GM23338 (cell line): ENCODE measurements at regions not wholly inside any gene's neighbourhood (a gene's known extent, or its start where the extent isn't known, plus 50 kb on each side); places are given as distances from the start of the nearest gene placed in this dataset.

Source experiments
- ATAC-seq: fragments of 200-7000 bp; cut with Tn5 transposase; 3 replicates; pipeline ENCODE4 v1.9.1; 2020
- DNase-seq: peaks from one replicate; pipeline ENCODE4 v3.0.0-alpha.2; 2015; ENCODE audit warnings: low spot score
- H2AFZ ChIP-seq: fragments of 200-600 bp; sonication (generic); 2 replicates; pipeline ENCODE4 v1.8.0; 2016; ENCODE audit warnings: antibody characterized with exemption, mild to moderate bottlenecking, moderate library complexity
- H3F3A ChIP-seq: fragments of 200-600 bp; sonication (generic); replicated peaks from 2 replicates; pipeline ENCODE4 v1.8.0; 2017; ENCODE audit warnings: antibody characterized with exemption, mixed run types, low read depth
- H3K27ac ChIP-seq: fragments of 200-600 bp; sonication (generic); 2 replicates; pipeline ENCODE4 v1.6.1; 2016; ENCODE audit warnings: low read depth
- H3K27me3 ChIP-seq: fragments of 200-600 bp; sonication (generic); 2 replicates; pipeline ENCODE4 v1.8.0; 2016; ENCODE audit warnings: mild to moderate bottlenecking, mixed run types, moderate library complexity; ENCODE audit not compliant: insufficient read depth
- H3K36me3 ChIP-seq: fragments of 200-600 bp; sonication (generic); 2 replicates; pipeline ENCODE4 v1.8.0; 2016; ENCODE audit warnings: mild to moderate bottlenecking; ENCODE audit not compliant: insufficient read depth
- H3K4me1 ChIP-seq: fragments of 200-600 bp; sonication (generic); 2 replicates; pipeline ENCODE4 v1.8.0; 2016; ENCODE audit warnings: mild to moderate bottlenecking, moderate library complexity; ENCODE audit not compliant: insufficient read depth
- H3K4me2 ChIP-seq: fragments of 200-600 bp; sonication (generic); 2 replicates; pipeline ENCODE4 v1.7.1; 2017; ENCODE audit warnings: mixed run types
- H3K4me3 ChIP-seq: fragments of 200-600 bp; sonication (generic); 2 replicates; pipeline ENCODE4 v1.6.1; 2016; ENCODE audit warnings: mixed run types
- H3K79me2 ChIP-seq: fragments of 200-600 bp; sonication (generic); replicated peaks from 2 replicates; pipeline ENCODE4 v1.8.0; 2017; ENCODE audit warnings: mild to moderate bottlenecking; ENCODE audit not compliant: insufficient read depth
- H3K9me2 ChIP-seq: fragments of 200-600 bp; sonication (generic); 2 replicates; pipeline ENCODE4 v1.8.0; 2017; ENCODE audit not compliant: insufficient read depth
- H4K20me1 ChIP-seq: fragments of 200-600 bp; sonication (generic); replicated peaks from 2 replicates; pipeline ENCODE4 v1.8.0; 2017; ENCODE audit warnings: mild to moderate bottlenecking; ENCODE audit not compliant: insufficient read depth
- H3K27ac Mint-ChIP-seq: 2 replicates; pipeline ENCODE4 v1.8.0; 2020; ENCODE audit warnings: inconsistent platforms, mild to moderate bottlenecking, moderate library complexity, mixed read lengths
- H3K27me3 Mint-ChIP-seq: 3 replicates; pipeline ENCODE4 v1.8.0; 2022; ENCODE audit warnings: low read depth, mild to moderate bottlenecking, moderate library complexity, mixed read lengths, inconsistent platforms; ENCODE audit not compliant: insufficient read depth, poor library complexity
- H3K36me3 Mint-ChIP-seq: 3 replicates; pipeline ENCODE4 v1.8.0; 2021; ENCODE audit warnings: low read depth, mild to moderate bottlenecking, inconsistent platforms, moderate library complexity, mixed read lengths
- H3K4me1 Mint-ChIP-seq: 3 replicates; pipeline ENCODE4 v1.8.0; 2020; ENCODE audit warnings: mild to moderate bottlenecking, inconsistent platforms, mixed read lengths
- H3K4me3 Mint-ChIP-seq: 3 replicates; pipeline ENCODE4 v1.8.0; 2021; ENCODE audit warnings: moderate library complexity, mild to moderate bottlenecking, inconsistent platforms, mixed read lengths
- H3K9me3 Mint-ChIP-seq: 3 replicates; pipeline ENCODE4 v1.8.0; 2020; ENCODE audit warnings: moderate library complexity, mild to moderate bottlenecking, inconsistent platforms, mixed read lengths
- CREB1 ChIP-seq: fragments of 250-450 bp; sonication (Bioruptor Pico); IDR thresholded peaks from 2 replicates; pipeline ENCODE4 v1.5.0; 2020; ENCODE audit warnings: low read depth, mild to moderate bottlenecking, moderate library complexity
- ETS1 ChIP-seq: IDR thresholded peaks from 2 replicates; pipeline ENCODE4 v1.6.1; 2016; ENCODE audit warnings: antibody characterized with exemption
- JUNB ChIP-seq: IDR thresholded peaks from one replicate; pipeline ENCODE4 v1.6.1; 2016; ENCODE audit warnings: antibody characterized with exemption; ENCODE audit not compliant: unreplicated experiment
- REST ChIP-seq: IDR thresholded peaks from one replicate; pipeline ENCODE4 v1.6.1; 2018; ENCODE audit warnings: antibody characterized with exemption; ENCODE audit not compliant: unreplicated experiment
- STAT1 ChIP-seq: IDR thresholded peaks from one replicate; pipeline ENCODE4 v1.6.1; 2016; ENCODE audit warnings: antibody characterized with exemption; ENCODE audit not compliant: unreplicated experiment
- ZNF114 ChIP-seq: fragments of 250-450 bp; sonication (Bioruptor Pico); IDR thresholded peaks from 2 replicates; pipeline ENCODE4 v1.5.0; 2020; ENCODE audit warnings: mild to moderate bottlenecking, moderate library complexity
- ZNF331 ChIP-seq: fragments of 250-450 bp; sonication (Bioruptor Pico); IDR thresholded peaks from 2 replicates; pipeline ENCODE4 v1.5.0; 2020; ENCODE audit warnings: low read depth, mild to moderate bottlenecking, moderate library complexity
- ZNF462 ChIP-seq: fragments of 250-450 bp; sonication (Bioruptor Pico); IDR thresholded peaks from 2 replicates; pipeline ENCODE4 v1.5.0; 2020; ENCODE audit warnings: mild to moderate bottlenecking, moderate library complexity
- TF ChIP-seq, protein P1 (sequence below), 2 experiments: fragments of 200-600 bp in 1 of 2; sonication (generic) in 1 of 2; conservative IDR thresholded peaks; 2 replicates each; pipeline versions ENCODE4 v1.5.1 to v1.6.1; 2016 to 2017; ENCODE audit warnings: antibody characterized with exemption in 2 of 2, low read depth in 2 of 2, mild to moderate bottlenecking in 2 of 2, moderate library complexity in 1 of 2

DNA sequence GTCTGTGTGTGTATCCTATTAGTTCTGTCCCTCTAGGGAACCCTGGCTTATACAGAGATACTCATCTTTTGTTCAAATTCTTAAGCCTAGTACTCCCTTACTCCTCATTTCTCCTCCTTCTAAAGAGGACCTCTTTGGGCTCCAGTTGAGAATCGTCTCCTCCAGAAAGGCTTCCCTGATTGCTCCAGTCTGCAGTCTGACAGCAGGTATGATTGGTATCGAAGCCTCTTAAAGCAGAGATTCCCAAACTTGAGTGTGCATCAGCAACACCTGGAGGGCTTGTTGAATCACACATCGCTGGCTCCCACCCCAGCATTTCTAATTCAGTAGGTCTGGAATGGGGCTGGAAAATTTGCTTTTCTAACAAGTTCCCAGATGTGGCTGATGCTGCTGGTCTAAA is 60.9 kb upstream of the NMNAT3 start:
- no peak overlapping the region for H2AFZ ChIP-seq
- no peak overlapping the region for H3K4me2 ChIP-seq
- H3K4me3 Mint-ChIP-seq, result no peak overlapping the region
- H3K4me1 Mint-ChIP-seq, result no peaks in the 10 kb centered on the region
- H3K27ac Mint-ChIP-seq, result no peak overlapping the region
- DNase-seq (no peak), ATAC-seq (no peak)
- H3K27me3 Mint-ChIP-seq, result no peaks in the 10 kb centered on the region
- no peaks in the 10 kb centered on the region for H3F3A ChIP-seq
- H3K36me3 ChIP-seq, result no peaks in the 10 kb centered on the region
- no peaks in the 10 kb centered on the region for H3K4me1 ChIP-seq
- no peak overlapping the region for H3K27ac ChIP-seq
- no peaks in the 10 kb centered on the region for H3K36me3 Mint-ChIP-seq
- H3K27me3 ChIP-seq, result no peaks in the 10 kb centered on the region
- H3K9me3 Mint-ChIP-seq, result no peaks in the 10 kb centered on the region
- H3K4me3 ChIP-seq, result no peak overlapping the region
- H4K20me1 ChIP-seq, result no peaks in the 10 kb centered on the region
- no peaks in the 10 kb centered on the region; the same call in 1 of the 2 replicates for H3K9me2 ChIP-seq
- TF ChIP-seq CREB1 (CRISPR knock-in tag) (no peak), STAT1 (no peak), ETS1 (no peak), REST (no peak), ZNF114 (no peak), ZNF331 (CRISPR knock-in tag) (no peak), JUNB (no peak), ZNF462 (CRISPR knock-in tag) (no peak)
- TF ChIP-seq, protein P1, sequence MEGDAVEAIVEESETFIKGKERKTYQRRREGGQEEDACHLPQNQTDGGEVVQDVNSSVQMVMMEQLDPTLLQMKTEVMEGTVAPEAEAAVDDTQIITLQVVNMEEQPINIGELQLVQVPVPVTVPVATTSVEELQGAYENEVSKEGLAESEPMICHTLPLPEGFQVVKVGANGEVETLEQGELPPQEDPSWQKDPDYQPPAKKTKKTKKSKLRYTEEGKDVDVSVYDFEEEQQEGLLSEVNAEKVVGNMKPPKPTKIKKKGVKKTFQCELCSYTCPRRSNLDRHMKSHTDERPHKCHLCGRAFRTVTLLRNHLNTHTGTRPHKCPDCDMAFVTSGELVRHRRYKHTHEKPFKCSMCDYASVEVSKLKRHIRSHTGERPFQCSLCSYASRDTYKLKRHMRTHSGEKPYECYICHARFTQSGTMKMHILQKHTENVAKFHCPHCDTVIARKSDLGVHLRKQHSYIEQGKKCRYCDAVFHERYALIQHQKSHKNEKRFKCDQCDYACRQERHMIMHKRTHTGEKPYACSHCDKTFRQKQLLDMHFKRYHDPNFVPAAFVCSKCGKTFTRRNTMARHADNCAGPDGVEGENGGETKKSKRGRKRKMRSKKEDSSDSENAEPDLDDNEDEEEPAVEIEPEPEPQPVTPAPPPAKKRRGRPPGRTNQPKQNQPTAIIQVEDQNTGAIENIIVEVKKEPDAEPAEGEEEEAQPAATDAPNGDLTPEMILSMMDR (conservative IDR thresholded peaks at IDR 0.05; ENCODE audit: low read depth in 2 of 2), result no peak
- no peaks in the 10 kb centered on the region for H3K79me2 ChIP-seq
